ENCODE measurements at regions not wholly inside any gene's neighbourhood (a gene's known extent, or its start where the extent isn't known, plus 50 kb on each side); places are given as distances from the start of the nearest gene placed in this dataset.

DNA sequence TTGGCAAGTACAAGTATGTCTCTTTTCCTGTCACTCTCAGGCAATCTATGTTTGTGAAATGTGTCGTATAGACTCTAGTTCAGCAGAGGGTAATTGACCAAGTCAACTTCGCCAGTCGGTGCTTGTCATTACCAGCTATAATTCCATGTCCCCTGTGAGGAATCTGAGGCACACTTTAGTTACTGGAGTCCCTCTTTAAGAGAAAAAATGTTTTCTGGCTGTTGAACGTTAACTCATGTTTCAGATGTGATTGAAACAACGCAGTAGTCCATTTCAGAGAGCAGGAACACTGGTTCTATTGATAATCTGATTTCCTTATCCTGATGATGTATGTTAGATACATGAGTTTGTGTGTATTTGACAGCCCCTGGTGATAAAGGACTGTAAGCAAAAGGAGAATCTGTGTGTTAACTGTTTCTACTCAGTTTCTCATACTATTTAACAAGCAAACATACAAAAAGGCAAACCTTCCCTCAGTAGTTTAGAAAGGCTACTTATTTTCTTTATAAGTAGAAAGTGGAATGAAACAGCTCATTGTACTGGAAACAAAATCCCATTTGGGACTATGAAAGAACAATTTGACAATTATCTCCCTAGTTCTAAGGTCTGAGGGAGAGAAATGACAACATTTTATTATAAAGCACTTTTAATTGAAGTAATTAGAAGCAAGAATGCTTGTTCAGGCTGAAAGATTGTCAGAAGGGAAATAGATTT, 161.1 kb upstream of the TRHDE start:
- no peaks in the 10 kb centered on the region for H3K9me3 ChIP-seq (ENCODE audit: control insufficient read depth, low read length)
- H3K36me3 Mint-ChIP-seq (ENCODE audit: low read depth) = no peaks in the 10 kb centered on the region
- TF ChIP-seq, protein P1, sequence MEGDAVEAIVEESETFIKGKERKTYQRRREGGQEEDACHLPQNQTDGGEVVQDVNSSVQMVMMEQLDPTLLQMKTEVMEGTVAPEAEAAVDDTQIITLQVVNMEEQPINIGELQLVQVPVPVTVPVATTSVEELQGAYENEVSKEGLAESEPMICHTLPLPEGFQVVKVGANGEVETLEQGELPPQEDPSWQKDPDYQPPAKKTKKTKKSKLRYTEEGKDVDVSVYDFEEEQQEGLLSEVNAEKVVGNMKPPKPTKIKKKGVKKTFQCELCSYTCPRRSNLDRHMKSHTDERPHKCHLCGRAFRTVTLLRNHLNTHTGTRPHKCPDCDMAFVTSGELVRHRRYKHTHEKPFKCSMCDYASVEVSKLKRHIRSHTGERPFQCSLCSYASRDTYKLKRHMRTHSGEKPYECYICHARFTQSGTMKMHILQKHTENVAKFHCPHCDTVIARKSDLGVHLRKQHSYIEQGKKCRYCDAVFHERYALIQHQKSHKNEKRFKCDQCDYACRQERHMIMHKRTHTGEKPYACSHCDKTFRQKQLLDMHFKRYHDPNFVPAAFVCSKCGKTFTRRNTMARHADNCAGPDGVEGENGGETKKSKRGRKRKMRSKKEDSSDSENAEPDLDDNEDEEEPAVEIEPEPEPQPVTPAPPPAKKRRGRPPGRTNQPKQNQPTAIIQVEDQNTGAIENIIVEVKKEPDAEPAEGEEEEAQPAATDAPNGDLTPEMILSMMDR (conservative IDR thresholded peaks at IDR 0.05) = no peak
- WGBS, 2 experiments (ENCODE audit: insufficient coverage in 1 of 2, insufficient read length in 1 of 2) = 92% methylated on average over 3 to 5 of the region's 5 CpGs
- no peaks in the 10 kb centered on the region for H3K4me1 ChIP-seq (ENCODE audit: control insufficient read depth, insufficient read depth, low read length)
- H3K4me3 Mint-ChIP-seq = no peak overlapping the region
- no peaks in the 10 kb centered on the region for H3K27me3 ChIP-seq (ENCODE audit: control insufficient read depth, insufficient read depth, low read length, poor library complexity, severe bottlenecking)
- H3K4me3 ChIP-seq (ENCODE audit: low read length) = no peak overlapping the region
- H3K36me3 ChIP-seq (ENCODE audit: control insufficient read depth, insufficient read depth, low read length) = no peaks in the 10 kb centered on the region
- H3K27me3 Mint-ChIP-seq (ENCODE audit: insufficient read depth) = no peaks in the 10 kb centered on the region
- DNase-seq = no peak
- no peaks in the 10 kb centered on the region for H3K9me3 Mint-ChIP-seq
- peaks cover 5% of the 10 kb centered on the region for H3K4me1 Mint-ChIP-seq
- no peak overlapping the region for H3K27ac Mint-ChIP-seq
- no peak overlapping the region for H3K27ac ChIP-seq (ENCODE audit: low read depth, low read length)
- H3K9ac ChIP-seq (ENCODE audit: extremely low read depth, low read length, poor library complexity, severe bottlenecking) = no peak overlapping the region

DNA sequence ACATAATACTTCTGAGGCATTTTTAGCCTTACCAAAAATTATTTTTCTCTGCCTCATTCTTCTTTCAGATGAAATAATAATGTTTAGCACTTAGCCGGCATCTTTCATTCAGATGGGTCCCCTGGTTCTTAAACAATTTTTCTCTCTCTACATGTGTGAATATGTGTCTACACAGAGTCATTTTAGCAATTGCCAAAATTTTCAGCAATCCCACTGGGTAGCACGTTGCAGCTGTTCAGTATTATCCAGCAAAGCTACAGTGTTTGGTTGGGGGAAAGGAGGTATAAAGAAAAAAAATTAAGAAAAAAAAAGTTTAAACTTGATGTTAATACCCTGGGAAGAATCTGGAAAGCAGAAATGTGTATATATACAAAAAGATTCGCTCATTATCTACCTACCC, 160.5 kb upstream of the TRHDE start:
- H3K4me1 Mint-ChIP-seq = peaks cover 5% of the 10 kb centered on the region
- H3K4me3 Mint-ChIP-seq = no peak overlapping the region
- Histone ChIP-seq H3K27ac (ENCODE audit: low read depth, low read length) (no peak overlapping the region), H3K9me3 (ENCODE audit: control insufficient read depth, low read length) (no peaks in the 10 kb centered on the region), H3K4me1 (ENCODE audit: control insufficient read depth, insufficient read depth, low read length) (no peaks in the 10 kb centered on the region), H3K36me3 (ENCODE audit: control insufficient read depth, insufficient read depth, low read length) (no peaks in the 10 kb centered on the region), H3K27me3 (ENCODE audit: control insufficient read depth, insufficient read depth, low read length, poor library complexity, severe bottlenecking) (no peaks in the 10 kb centered on the region), H3K4me3 (ENCODE audit: low read length) (no peak overlapping the region), H3K9ac (ENCODE audit: extremely low read depth, low read length, poor library complexity, severe bottlenecking) (no peak overlapping the region)
- H3K9me3 Mint-ChIP-seq = no peaks in the 10 kb centered on the region
- no peak for DNase-seq
- TF ChIP-seq, protein P1 (conservative IDR thresholded peaks at IDR 0.05) = no peak
- 87 to 92% methylated on average over 2 to 3 of the region's 3 CpGs for WGBS, 2 experiments (ENCODE audit: insufficient coverage in 1 of 2, insufficient read length in 1 of 2)
- H3K27me3 Mint-ChIP-seq (ENCODE audit: insufficient read depth) = no peaks in the 10 kb centered on the region
- H3K27ac Mint-ChIP-seq = no peak overlapping the region
- H3K36me3 Mint-ChIP-seq (ENCODE audit: low read depth) = no peaks in the 10 kb centered on the region

DNA sequence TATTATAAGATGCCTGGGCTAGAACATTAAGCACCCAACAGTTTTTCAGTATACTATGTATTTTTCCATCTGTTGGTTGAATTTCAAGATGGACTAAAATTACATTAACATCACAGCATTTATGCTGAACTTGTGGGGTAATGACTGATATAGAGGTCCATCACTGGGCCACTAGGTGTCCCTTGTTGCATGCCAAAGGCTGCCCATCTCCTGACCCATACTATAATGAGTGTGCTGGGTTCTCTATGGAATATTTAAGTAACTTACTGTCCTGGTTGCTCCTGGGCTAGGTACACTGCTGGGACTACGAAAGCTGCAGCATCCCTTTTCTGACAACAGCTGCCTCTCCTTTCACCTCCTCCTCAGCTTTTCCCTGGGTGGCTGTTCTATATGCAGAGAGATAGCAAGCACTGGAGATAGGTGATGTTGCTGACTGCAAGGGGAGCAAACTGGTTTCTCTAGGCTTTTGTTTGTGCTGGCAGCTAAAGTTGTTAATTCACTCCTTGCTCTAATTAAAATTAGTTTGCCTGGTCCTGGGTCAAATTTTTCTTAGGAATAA, 138.6 kb upstream of the TRHDE start:
- no peak overlapping the region for H3K4me3 Mint-ChIP-seq
- H3K36me3 Mint-ChIP-seq (ENCODE audit: low read depth) = no peaks in the 10 kb centered on the region
- Histone ChIP-seq H3K9me3 (ENCODE audit: control insufficient read depth, low read length) (no peaks in the 10 kb centered on the region), H3K27me3 (ENCODE audit: control insufficient read depth, insufficient read depth, low read length, poor library complexity, severe bottlenecking) (no peaks in the 10 kb centered on the region), H3K4me1 (ENCODE audit: control insufficient read depth, insufficient read depth, low read length) (no peaks in the 10 kb centered on the region), H3K4me3 (ENCODE audit: low read length) (no peak overlapping the region), H3K9ac (ENCODE audit: extremely low read depth, low read length, poor library complexity, severe bottlenecking) (no peak overlapping the region), H3K36me3 (ENCODE audit: control insufficient read depth, insufficient read depth, low read length) (no peaks in the 10 kb centered on the region), H3K27ac (ENCODE audit: low read depth, low read length) (no peak overlapping the region)
- H3K4me1 Mint-ChIP-seq = peaks cover 2% of the 10 kb centered on the region
- DNase-seq = peak; percentile 64
- H3K27me3 Mint-ChIP-seq (ENCODE audit: insufficient read depth) = no peaks in the 10 kb centered on the region
- TF ChIP-seq, protein P1 (conservative IDR thresholded peaks at IDR 0.05) = peak; percentile 64
- no peaks in the 10 kb centered on the region for H3K9me3 Mint-ChIP-seq
- H3K27ac Mint-ChIP-seq = no peak overlapping the region
- 92% methylated on average over 1 of the region's 1 CpG; no CpG with 5 or more reads in 1 of the 2 experiments for WGBS, 2 experiments (ENCODE audit: insufficient coverage in 1 of 2, insufficient read length in 1 of 2)
